Neural cell (in vitro differentiated cells): ENCODE measurements at regions not wholly inside any gene's neighbourhood (a gene's known extent, or its start where the extent isn't known, plus 50 kb on each side); places are given as distances from the start of the nearest gene placed in this dataset.
"Not testable (repeated sequence)": the region's sequence is repeated elsewhere in the genome, so short reads cannot be mapped to it uniquely, and the experiment has no call there.

Experiments
- H2AFZ ChIP-seq: fragments of 200-600, 300-800 bp; sonication (generic), shearing (Covaris generic); 2 replicates; pipeline ENCODE4 v1.6.0; 2014; ENCODE audit warnings: low read depth, mild to moderate bottlenecking, antibody characterized with exemption, low read length, moderate library complexity
- H3F3A ChIP-seq: fragments of 200-600 bp; shearing (Covaris generic); 2 replicates; pipeline ENCODE4 v1.6.1; 2016; ENCODE audit warnings: mild to moderate bottlenecking, moderate library complexity, mixed read lengths, antibody characterized with exemption, low read length; ENCODE audit not compliant: insufficient read depth, poor library complexity, severe bottlenecking
- H3K27ac ChIP-seq: fragments of 200-600, 300-800 bp; sonication (generic), shearing (Covaris generic); 2 replicates; pipeline ENCODE4 v1.5.1; 2014; ENCODE audit warnings: mild to moderate bottlenecking, low read length, moderate library complexity
- H3K27me3 ChIP-seq: fragments of 300-800, 200-600 bp; sonication (generic), shearing (Covaris generic); 2 replicates; pipeline ENCODE4 v1.6.0; 2014; ENCODE audit warnings: mild to moderate bottlenecking, low read depth, low read length, moderate library complexity; ENCODE audit not compliant: insufficient read depth
- H3K36me3 ChIP-seq: fragments of 300-800, 200-600 bp; sonication (generic), shearing (Covaris generic); 2 replicates; pipeline ENCODE4 v1.5.1; 2014; ENCODE audit warnings: mild to moderate bottlenecking, antibody characterized with exemption, low read length, moderate library complexity; ENCODE audit not compliant: insufficient read depth
- H3K4me2 ChIP-seq: fragments of 300-800, 200-600 bp; sonication (generic), shearing (Covaris generic); 2 replicates; pipeline ENCODE4 v1.6.0; 2014; ENCODE audit warnings: mild to moderate bottlenecking, low read length
- H3K4me3 ChIP-seq: fragments of 300-800, 200-600 bp; sonication (generic), shearing (Covaris generic); 2 replicates; pipeline ENCODE4 v1.5.1; 2014; ENCODE audit warnings: mild to moderate bottlenecking, low read length, moderate library complexity
- H3K79me2 ChIP-seq: fragments of 200-600 bp; shearing (Covaris generic); replicated peaks from 2 replicates; pipeline ENCODE4 v1.6.0; 2014; ENCODE audit warnings: mild to moderate bottlenecking, low read length, moderate library complexity; ENCODE audit not compliant: insufficient read depth
- H3K9ac ChIP-seq: fragments of 300-800, 200-600 bp; sonication (generic), shearing (Covaris generic); 2 replicates; pipeline ENCODE4 v1.6.1; 2016; ENCODE audit warnings: mild to moderate bottlenecking, low read length, mixed read lengths
- H3K9me2 ChIP-seq: fragments of 200-600 bp; shearing (Covaris generic); 2 replicates; pipeline ENCODE4 v1.6.1; 2016; ENCODE audit warnings: mild to moderate bottlenecking, low read length, mixed read lengths; ENCODE audit not compliant: insufficient read depth
- H3K9me3 ChIP-seq: fragments of 200-600, 300-800 bp; sonication (generic), shearing (Covaris generic); 2 replicates; pipeline ENCODE4 v1.6.1; 2016; ENCODE audit warnings: mild to moderate bottlenecking, mixed run types, low read length, moderate library complexity, mixed read lengths
- H4K20me1 ChIP-seq: fragments of 200-600 bp; shearing (Covaris generic); 2 replicates; pipeline ENCODE4 v1.6.1; 2016; ENCODE audit warnings: mild to moderate bottlenecking, mixed run types; ENCODE audit not compliant: insufficient read depth
- EP300 ChIP-seq: fragments of 450-650 bp; conservative IDR thresholded peaks from 2 replicates; pipeline ENCODE4 v1.6.1; 2014; ENCODE audit warnings: antibody characterized with exemption, mild to moderate bottlenecking, moderate library complexity; ENCODE audit not compliant: poor library complexity, severe bottlenecking
- EZH2 ChIP-seq: fragments of 200-600, 300-800 bp; shearing (Covaris generic), sonication (generic); IDR thresholded peaks from 2 replicates; pipeline ENCODE4 v1.6.1; 2014; ENCODE audit warnings: antibody characterized with exemption, low read length, borderline replicate concordance, mild to moderate bottlenecking; ENCODE audit not compliant: insufficient read depth, poor library complexity, severe bottlenecking
- MXI1 ChIP-seq: fragments of 450-650 bp; conservative IDR thresholded peaks from 2 replicates; pipeline ENCODE4 v1.6.1; 2014; ENCODE audit warnings: antibody characterized with exemption, mild to moderate bottlenecking; ENCODE audit not compliant: poor library complexity, severe bottlenecking
- POLR2AphosphoS5 ChIP-seq: IDR thresholded peaks from 2 replicates; pipeline ENCODE4 v1.6.1; 2012
- RAD21 ChIP-seq: fragments of 450-650 bp; conservative IDR thresholded peaks from 2 replicates; pipeline ENCODE4 v1.6.1; 2014; ENCODE audit warnings: antibody characterized with exemption, mild to moderate bottlenecking, moderate library complexity
- SMC3 ChIP-seq: fragments of 450-650 bp; conservative IDR thresholded peaks from 2 replicates; pipeline ENCODE4 v1.6.1; 2014; ENCODE audit warnings: antibody characterized with exemption, mild to moderate bottlenecking, moderate library complexity; ENCODE audit not compliant: poor library complexity
- TAF1 ChIP-seq: IDR thresholded peaks from 2 replicates; pipeline ENCODE4 v1.6.1; 2012; ENCODE audit warnings: low read depth
- TF ChIP-seq, protein P1 (sequence below): IDR thresholded peaks from 2 replicates; pipeline ENCODE4 v1.6.1; 2012; ENCODE audit warnings: borderline replicate concordance
- TF ChIP-seq, protein P2 (sequence below): fragments of 450-650 bp; IDR thresholded peaks from 2 replicates; pipeline ENCODE4 v1.5.1; 2014; ENCODE audit warnings: antibody characterized with exemption, mild to moderate bottlenecking, moderate library complexity; ENCODE audit not compliant: poor library complexity, severe bottlenecking

DNA sequence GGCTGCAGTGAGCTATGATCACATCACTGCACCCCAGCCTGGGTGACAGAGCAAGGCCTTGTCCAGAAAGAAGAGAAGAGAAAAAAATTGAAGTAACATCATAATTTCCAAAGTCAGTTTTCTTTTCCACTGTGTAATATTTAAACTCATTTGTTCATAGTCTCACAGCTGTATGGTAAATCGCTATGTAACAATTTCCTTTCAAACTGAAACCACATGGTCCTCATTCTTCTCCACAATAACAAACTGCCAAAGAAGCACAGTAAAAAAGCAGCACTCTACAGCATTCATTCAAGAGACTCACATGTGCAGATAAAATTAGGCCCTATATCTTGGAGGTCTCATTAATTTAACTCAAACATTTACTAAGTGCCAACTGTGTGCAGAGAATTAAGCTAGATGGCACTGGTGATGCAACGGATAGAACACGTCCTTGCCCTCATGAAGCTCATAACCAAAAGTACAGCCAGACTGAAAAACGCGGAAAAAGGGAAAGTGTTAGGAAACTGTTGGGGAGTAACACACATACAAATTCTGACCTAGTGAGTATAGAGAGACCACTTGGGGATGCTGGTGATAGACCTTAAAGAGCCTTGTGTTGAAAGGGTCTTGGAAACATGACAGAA lies 174.0 kb upstream of the KCTD7 start:
- H3K36me3 ChIP-seq: no peaks in the 10 kb centered on the region
- H3K4me2 ChIP-seq: no peak overlapping the region
- no peak overlapping the region for H3K27ac ChIP-seq
- no peak overlapping the region for H2AFZ ChIP-seq
- H3K79me2 ChIP-seq: no peaks in the 10 kb centered on the region
- TF ChIP-seq, protein P1, sequence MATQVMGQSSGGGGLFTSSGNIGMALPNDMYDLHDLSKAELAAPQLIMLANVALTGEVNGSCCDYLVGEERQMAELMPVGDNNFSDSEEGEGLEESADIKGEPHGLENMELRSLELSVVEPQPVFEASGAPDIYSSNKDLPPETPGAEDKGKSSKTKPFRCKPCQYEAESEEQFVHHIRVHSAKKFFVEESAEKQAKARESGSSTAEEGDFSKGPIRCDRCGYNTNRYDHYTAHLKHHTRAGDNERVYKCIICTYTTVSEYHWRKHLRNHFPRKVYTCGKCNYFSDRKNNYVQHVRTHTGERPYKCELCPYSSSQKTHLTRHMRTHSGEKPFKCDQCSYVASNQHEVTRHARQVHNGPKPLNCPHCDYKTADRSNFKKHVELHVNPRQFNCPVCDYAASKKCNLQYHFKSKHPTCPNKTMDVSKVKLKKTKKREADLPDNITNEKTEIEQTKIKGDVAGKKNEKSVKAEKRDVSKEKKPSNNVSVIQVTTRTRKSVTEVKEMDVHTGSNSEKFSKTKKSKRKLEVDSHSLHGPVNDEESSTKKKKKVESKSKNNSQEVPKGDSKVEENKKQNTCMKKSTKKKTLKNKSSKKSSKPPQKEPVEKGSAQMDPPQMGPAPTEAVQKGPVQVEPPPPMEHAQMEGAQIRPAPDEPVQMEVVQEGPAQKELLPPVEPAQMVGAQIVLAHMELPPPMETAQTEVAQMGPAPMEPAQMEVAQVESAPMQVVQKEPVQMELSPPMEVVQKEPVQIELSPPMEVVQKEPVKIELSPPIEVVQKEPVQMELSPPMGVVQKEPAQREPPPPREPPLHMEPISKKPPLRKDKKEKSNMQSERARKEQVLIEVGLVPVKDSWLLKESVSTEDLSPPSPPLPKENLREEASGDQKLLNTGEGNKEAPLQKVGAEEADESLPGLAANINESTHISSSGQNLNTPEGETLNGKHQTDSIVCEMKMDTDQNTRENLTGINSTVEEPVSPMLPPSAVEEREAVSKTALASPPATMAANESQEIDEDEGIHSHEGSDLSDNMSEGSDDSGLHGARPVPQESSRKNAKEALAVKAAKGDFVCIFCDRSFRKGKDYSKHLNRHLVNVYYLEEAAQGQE: no peak
- TF ChIP-seq SMC3: no peak
- TF ChIP-seq, protein P2, sequence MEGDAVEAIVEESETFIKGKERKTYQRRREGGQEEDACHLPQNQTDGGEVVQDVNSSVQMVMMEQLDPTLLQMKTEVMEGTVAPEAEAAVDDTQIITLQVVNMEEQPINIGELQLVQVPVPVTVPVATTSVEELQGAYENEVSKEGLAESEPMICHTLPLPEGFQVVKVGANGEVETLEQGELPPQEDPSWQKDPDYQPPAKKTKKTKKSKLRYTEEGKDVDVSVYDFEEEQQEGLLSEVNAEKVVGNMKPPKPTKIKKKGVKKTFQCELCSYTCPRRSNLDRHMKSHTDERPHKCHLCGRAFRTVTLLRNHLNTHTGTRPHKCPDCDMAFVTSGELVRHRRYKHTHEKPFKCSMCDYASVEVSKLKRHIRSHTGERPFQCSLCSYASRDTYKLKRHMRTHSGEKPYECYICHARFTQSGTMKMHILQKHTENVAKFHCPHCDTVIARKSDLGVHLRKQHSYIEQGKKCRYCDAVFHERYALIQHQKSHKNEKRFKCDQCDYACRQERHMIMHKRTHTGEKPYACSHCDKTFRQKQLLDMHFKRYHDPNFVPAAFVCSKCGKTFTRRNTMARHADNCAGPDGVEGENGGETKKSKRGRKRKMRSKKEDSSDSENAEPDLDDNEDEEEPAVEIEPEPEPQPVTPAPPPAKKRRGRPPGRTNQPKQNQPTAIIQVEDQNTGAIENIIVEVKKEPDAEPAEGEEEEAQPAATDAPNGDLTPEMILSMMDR: no peak
- no peak for TF ChIP-seq POLR2AphosphoS5
- no peak for TF ChIP-seq MXI1
- no peak for TF ChIP-seq EZH2
- TF ChIP-seq RAD21: no peak
- no peak for TF ChIP-seq TAF1
- no peak for TF ChIP-seq EP300
- H3K27me3 ChIP-seq: no peaks in the 10 kb centered on the region
- H4K20me1 ChIP-seq: no peaks in the 10 kb centered on the region
- no peak overlapping the region for H3K4me3 ChIP-seq
- H3K9ac ChIP-seq: no peak overlapping the region
- no peaks in the 10 kb centered on the region for H3K9me2 ChIP-seq
- no peaks in the 10 kb centered on the region for H3K9me3 ChIP-seq
- H3F3A ChIP-seq: no peaks in the 10 kb centered on the region

DNA sequence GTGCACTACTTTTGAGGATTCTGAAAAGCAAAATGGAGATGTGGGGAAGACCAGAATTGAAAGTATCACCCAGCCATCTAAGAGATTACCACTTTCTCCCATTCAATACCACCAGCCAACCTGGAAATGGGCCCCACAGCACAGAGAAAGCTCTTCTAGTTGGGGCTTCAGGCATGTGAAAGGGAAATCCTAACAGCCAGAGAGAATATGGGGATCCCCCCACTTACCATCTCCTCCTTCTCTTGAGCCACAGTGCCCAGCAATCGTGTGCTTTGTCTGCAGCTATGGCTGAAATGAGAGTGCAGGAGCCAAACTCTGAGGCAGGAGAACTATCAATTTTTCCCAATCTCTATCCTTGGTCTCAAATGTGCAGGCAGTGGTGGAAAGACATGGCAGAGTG lies 173.2 kb upstream of the KCTD7 start:
- H3K27me3 ChIP-seq, H3K36me3 ChIP-seq, H3K9me2 ChIP-seq, H3K27ac ChIP-seq, H3F3A ChIP-seq, H3K79me2 ChIP-seq, H3K4me2 ChIP-seq, H3K9ac ChIP-seq, H4K20me1 ChIP-seq, H3K9me3 ChIP-seq, H3K4me3 ChIP-seq, H2AFZ ChIP-seq: not testable (repeated sequence)

DNA sequence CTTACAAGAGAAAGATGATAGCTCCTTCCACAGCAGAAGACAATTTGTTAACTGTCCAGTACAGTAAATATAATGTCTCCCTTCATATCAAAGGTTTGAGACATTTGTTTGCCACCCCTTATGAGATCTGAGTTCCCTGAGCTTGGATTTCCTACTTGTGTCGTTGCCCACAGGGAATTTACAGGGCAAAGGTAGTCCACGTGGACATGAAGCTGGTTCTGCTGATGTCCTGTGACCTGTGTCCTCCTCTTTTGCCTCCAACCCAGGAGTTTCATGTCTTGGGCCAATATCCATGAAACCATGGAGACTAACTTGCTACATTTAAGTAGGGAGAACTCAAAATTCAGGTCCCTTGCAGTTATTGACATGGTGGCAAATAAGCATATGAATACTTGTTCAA lies 172.2 kb upstream of the KCTD7 start:
- H2AFZ ChIP-seq, H3F3A ChIP-seq, H3K9ac ChIP-seq, H3K4me3 ChIP-seq, H3K27me3 ChIP-seq, H3K36me3 ChIP-seq, H3K4me2 ChIP-seq, H3K9me3 ChIP-seq, H3K79me2 ChIP-seq, H3K27ac ChIP-seq, H4K20me1 ChIP-seq, H3K9me2 ChIP-seq: not testable (repeated sequence)

DNA sequence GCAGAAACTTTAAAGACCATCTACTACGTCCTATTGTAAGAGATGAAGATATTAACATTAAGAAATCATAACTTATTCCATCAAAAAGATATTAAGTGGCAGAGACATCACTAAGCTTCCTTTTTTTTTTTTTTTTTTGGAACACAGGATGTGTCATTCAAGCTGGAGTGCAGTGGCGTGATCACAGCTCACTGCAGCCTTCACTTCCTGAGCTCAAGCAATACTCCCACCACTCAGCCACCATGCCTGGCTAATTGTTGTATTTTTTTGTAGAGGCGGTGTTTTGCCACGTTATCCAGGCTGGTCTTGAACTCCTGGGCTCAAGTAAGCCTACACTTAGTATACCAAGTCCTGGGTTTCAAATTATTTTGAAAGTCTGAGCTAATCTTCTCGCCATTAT lies 169.7 kb upstream of the KCTD7 start:
- not testable (repeated sequence) for H3K4me2 ChIP-seq, H4K20me1 ChIP-seq, H3K27me3 ChIP-seq, H3F3A ChIP-seq, H3K4me3 ChIP-seq, H3K9me2 ChIP-seq, H3K79me2 ChIP-seq, H3K36me3 ChIP-seq, H3K27ac ChIP-seq, H2AFZ ChIP-seq, H3K9me3 ChIP-seq, H3K9ac ChIP-seq

DNA sequence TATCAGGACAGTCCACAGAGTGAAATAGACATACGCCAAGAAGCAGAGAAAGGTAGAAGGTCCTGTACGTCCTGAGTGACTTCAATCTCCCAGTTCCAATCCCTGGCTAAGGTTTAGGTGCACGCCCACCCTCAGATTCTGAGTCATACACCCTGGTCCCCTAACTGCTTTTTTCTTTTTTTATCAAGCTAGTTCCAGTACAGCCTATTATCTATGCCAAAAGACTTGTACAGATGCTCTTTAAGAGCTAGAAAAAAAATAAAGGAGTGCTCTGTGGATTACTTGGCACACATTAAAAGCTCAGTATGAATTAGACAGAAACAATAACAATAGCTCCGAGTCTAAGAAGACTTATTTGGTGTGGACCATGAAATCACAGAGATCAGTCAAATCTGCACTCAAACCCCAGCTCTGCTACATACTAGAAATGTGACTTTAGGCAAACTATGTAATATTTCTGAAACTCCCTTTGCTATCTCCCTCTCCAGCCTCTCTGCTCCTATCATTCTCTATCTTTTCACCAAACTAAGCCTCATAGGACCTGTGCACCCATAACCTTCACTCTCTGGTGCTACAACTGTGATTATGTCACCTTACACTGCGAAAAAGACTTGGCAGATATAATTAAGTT lies 168.8 kb upstream of the KCTD7 start:
- H3K4me2 ChIP-seq, H3K9ac ChIP-seq, H3K27me3 ChIP-seq, H3K36me3 ChIP-seq, H2AFZ ChIP-seq, H3K79me2 ChIP-seq, H4K20me1 ChIP-seq, H3K4me3 ChIP-seq, H3K9me3 ChIP-seq, H3K27ac ChIP-seq, H3K9me2 ChIP-seq, H3F3A ChIP-seq: not testable (repeated sequence)
